GM19455 (cell line): ENCODE measurements at regions not wholly inside any gene's neighbourhood (a gene's known extent, or its start where the extent isn't known, plus 50 kb on each side); places are given as distances from the start of the nearest gene placed in this dataset.

Experiments used
- ATAC-seq: cut with Tn5 transposase; IDR thresholded peaks from one replicate; pipeline ENCODE4 v1.9.1; 2021; ENCODE audit not compliant: unreplicated experiment

GRCh38 chr5:54721951-54722654 is 204.5 kb downstream of the SNX18 start:
- ATAC-seq = no peak

DNA sequence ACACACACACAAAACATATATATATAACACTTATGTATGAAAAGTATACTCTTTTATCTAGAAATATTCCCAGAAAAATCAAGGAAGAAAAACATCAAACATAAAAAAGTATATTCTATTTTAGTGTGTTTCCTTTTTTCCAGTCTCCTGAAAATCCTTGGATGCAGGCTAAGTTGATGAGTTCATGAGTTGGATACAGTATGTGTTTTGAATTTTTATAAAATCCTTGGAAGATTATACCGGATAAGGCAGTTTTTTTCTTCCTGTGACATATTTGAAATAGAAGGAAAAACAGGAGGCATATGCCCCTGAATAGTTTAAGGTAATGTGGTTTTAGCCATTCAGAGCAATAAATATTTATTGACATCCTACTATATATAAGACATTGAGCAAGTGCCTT is 203.6 kb downstream of the SNX18 start:
- no peak for ATAC-seq

GRCh38 chr5:54720341-54720740 is 202.8 kb downstream of the SNX18 start:
- no peak for ATAC-seq

DNA sequence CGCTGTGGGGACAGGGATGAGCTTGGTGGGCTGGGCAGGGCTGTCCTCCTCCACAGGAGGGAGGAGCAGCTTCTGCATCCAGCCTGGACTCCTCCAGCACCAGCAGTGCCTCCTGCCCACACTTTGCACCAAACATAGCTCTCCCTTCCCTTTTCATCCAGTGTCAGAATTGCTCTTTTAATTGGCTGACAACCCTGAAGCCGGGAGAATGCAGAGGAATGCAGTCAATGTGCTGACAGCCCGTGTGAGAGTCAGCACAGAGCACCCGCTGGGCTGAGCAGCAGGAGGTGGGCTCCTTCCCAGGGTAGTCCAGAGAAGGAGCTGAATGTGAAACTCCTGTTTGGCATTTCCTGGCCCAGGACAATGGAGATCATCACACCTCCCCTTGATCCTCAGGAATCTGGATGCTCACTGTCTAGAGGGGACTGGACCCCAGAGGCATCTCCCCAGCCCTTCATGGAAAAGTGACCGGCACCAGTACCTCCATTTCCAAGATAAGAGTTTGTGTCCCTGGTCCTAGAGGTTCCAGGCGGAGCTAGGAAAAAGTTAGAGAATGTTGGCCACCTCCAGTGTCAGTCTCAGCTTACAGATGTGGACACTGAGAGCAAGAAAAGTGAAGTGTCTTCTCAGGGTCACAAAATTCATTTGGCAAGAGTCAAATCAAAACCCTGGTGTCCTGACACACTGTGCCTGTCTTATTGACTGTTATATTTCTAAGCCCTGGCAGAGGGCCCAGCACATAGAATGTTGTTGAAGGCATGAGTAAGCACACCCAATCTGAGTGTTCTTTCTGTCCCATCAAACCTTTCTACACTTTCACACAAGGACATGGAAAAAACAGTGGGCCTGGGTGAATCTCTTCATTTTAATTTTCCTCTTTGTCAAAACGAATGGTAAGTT is 202.1 kb downstream of the SNX18 start:
- ATAC-seq = no peak

DNA sequence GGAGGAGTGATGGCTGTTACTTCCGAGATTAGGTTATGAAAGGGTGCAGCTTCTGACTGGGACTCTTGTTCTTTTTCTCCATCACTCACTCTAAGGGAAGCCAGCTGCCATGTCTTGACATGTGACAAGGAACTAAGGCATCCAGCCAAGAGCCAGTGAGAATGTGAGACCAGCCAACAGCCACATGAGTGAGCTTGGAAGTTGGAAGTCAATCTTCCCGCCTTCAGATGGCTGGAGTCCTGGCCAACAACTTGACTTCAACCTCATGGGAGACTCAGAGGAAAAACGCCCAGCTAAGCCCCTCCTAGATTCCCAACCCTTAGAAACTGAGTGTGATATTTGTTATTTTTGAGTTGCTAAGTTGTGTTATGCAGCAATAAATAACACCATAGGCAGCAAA is 201.1 kb downstream of the SNX18 start:
- no peak for ATAC-seq

- no peak for ATAC-seq
Measured at GRCh38 chr5:54717870-54718269, 200.3 kb downstream of the SNX18 start.

- no peak for ATAC-seq
Measured at GRCh38 chr5:54717459-54717858, 199.9 kb downstream of the SNX18 start.

DNA sequence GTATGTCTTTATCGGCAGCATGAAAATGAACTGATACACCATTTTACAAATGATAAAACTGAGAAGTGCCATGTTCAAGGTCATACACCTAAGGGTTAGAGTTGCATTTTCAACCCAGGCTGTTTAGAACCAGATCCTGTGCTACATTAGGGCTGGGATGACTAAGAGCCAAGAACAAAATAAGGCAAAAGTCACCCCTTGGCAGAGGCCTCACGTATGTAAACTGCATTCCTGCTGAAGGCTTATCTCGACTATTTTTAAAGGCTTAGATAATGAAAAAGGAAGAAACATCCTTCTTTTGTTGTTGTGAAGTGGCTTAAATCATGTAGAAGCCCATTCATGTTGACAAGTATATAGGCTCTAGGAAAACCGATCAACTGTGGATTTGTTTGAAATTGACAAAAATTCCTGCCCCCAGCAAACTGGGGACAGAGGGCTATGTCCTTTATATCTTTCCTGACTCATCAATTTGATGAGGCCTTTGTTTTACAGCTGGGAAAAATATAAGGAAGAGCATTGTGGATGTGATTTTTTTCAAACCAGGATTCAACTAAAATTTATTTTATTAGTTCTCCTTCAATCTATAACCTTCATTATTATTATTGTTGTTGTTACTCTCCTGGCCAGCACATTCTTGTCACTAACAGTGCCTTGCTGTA is 196.5 kb downstream of the SNX18 start:
- no peak for ATAC-seq

- ATAC-seq = no peak
Measured at GRCh38 chr5:54709096-54709495, 191.5 kb downstream of the SNX18 start.

- ATAC-seq = no peak
Measured at GRCh38 chr5:54707841-54708240, 190.3 kb downstream of the SNX18 start.

DNA sequence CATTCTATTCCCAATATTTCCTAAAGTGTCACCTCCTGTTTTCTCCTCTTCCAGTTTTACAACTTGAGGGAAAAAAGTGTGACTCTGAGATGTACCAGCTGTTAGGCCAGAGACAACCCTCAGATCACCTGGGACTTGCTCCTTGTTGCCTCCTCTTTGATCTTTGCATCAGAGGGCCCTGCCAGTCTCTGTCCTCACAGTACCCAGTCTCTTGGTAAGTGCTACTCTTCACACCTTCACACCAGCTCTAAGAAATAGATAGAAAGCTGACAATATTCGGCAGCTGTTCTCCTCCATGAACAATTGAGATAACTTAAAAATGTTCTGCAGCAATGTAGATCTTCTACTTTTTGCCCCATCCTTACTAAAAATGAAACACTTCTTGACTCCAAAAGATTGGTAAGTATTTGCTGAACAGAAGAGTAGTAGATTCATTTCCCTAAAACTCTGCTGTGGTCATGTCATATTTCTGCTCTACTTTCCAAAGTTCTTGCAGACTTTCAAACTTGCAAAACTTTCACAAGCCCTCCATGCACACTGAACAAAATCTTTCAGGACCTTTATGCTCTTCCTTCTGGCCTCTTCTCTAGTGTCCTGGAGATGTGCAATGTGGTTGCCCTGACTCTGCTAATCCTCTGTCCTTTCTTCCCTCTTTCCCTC is 188.6 kb downstream of the SNX18 start:
- ATAC-seq = no peak

GRCh38 chr5:54704825-54705224 is 187.3 kb downstream of the SNX18 start:
- ATAC-seq = no peak

DNA sequence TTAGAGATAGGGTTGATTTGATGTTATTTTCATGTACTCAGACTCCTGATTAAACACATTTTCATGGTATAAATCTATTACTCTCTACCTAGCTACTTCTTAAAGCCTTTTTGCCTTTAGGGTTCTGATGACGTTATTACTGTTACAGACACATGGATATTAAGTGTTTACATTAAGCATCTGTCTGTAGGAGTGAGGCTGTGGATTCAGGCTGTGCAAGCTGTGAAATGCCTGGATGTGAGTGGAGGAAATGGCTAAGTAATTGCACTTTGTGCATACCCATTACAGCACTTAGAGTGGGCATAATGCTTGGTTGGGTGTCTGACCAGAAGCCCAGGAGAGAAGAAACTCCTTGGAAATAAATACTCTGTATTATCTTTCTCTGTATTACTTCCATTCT is 186.8 kb downstream of the SNX18 start:
- ATAC-seq = no peak

GRCh38 chr5:54703565-54704255 is 186.2 kb downstream of the SNX18 start:
- ATAC-seq = no peak

GRCh38 chr5:54703133-54703532 is 185.6 kb downstream of the SNX18 start:
- ATAC-seq = no peak

DNA sequence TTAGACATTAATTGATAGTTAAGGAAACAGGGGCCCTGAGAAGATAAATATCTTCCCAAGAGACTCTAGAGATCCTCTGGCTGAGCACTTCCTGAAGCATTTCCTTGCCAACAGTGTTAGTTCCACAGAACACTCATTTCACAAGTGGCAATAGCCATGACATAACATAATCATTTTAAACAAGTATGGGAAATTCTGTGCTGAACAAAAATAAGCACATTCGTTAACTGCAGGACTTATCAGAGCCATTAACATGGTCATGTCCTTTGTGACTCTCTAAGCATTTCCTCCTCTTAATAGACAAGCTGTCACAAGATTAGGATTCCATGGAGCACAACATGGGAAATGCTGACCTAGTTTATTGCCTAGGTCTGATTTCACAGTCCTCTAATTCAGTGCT is 184.9 kb downstream of the SNX18 start:
- no peak for ATAC-seq

- no peak for ATAC-seq
Measured at GRCh38 chr5:54700986-54701578, 183.5 kb downstream of the SNX18 start.

- ATAC-seq = no peak
Measured at GRCh38 chr5:54696931-54697330, 179.4 kb downstream of the SNX18 start.

GRCh38 chr5:54696346-54696745 is 178.8 kb downstream of the SNX18 start:
- no peak for ATAC-seq

DNA sequence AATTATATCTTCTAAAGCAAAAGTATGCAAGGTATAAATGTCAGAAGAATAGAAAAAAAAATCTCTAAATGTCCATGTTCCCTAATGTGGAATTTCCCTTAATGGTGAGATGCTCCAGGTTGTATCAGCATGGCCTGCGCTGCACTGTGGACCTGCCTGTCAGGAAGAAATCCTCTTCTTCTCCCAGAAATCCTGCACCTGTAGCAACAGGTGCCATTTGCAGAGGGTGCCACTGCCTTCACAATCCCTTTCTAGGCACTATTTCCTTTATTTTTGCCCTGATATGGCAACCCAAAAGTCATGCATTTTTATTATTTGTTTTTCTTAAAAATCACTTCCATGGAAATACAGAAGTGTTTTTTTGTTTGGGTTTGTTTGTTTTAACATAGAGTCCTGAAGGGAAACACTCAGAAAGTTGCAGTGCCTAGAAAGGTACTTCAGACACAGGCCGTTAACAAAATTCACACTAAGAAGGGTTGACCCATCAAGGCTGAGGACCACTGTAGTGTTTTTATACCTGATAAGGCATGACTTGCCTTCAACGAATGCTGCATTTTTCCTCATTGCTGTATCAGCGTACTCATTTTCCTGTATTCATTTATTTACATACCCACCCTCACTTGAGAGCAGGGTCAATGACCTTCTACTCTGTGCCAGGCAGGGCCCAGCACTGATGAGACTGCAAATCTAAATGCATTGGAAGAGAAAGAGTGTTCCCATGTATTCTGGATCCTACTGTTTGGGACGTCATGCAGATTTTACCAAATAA is 177.8 kb downstream of the SNX18 start:
- ATAC-seq = no peak
